Liver (tissue), 7 donors: ENCODE measurements at regions not wholly inside any gene's neighbourhood (a gene's known extent, or its start where the extent isn't known, plus 50 kb on each side); places are given as distances from the start of the nearest gene placed in this dataset.

ENCODE experiments used
- DNase-seq: peaks from one replicate; pipeline ENCODE4 v3.0.0-alpha.2; 2017; ENCODE audit warnings: low spot score
- H3K27ac ChIP-seq, 2 donors: one replicate each; pipeline ENCODE4 v1.7.0; 2013; ENCODE audit warnings: inconsistent platforms in 2 of 2, low read length in 2 of 2, control low read depth in 1 of 2, low read depth in 1 of 2, mild to moderate bottlenecking in 1 of 2
- H3K27me3 ChIP-seq, 4 donors: one replicate each; pipeline versions ENCODE4 v1.6.1 to v1.7.0; 2013; ENCODE audit warnings: low read length in 3 of 4, inconsistent platforms in 1 of 4, mild to moderate bottlenecking in 1 of 4, moderate library complexity in 1 of 4; ENCODE audit not compliant: control insufficient read depth in 4 of 4, insufficient read depth in 4 of 4
- H3K36me3 ChIP-seq, 4 donors: one replicate each; pipeline versions ENCODE4 v1.6.1 to v1.7.0; 2013; ENCODE audit warnings: low read length in 3 of 4, mild to moderate bottlenecking in 3 of 4, low read depth in 1 of 4, moderate library complexity in 1 of 4; ENCODE audit not compliant: control insufficient read depth in 4 of 4, insufficient read depth in 3 of 4
- H3K4me1 ChIP-seq, 4 donors: one replicate each; pipeline versions ENCODE4 v1.6.1 to v1.7.0; 2013; ENCODE audit warnings: low read length in 3 of 4, mild to moderate bottlenecking in 3 of 4, moderate library complexity in 1 of 4; ENCODE audit not compliant: control insufficient read depth in 4 of 4, insufficient read depth in 4 of 4
- H3K4me3 ChIP-seq, 3 donors: one replicate each; pipeline versions ENCODE4 v1.6.1 to v1.7.0; 2013; ENCODE audit warnings: low read length in 3 of 3, control low read depth in 1 of 3, low read depth in 1 of 3, mild to moderate bottlenecking in 1 of 3
- H3K9ac ChIP-seq, 2 donors: one replicate each; pipeline ENCODE4 v1.7.0; 2013; ENCODE audit warnings: low read length in 2 of 2, mild to moderate bottlenecking in 2 of 2, moderate library complexity in 2 of 2, control low read depth in 1 of 2, low read depth in 1 of 2
- H3K9me3 ChIP-seq, 4 donors: one replicate each; pipeline versions ENCODE4 v1.6.1 to v1.7.0; 2013; ENCODE audit warnings: low read length in 3 of 4; ENCODE audit not compliant: control insufficient read depth in 4 of 4
- EGR1 ChIP-seq, 2 donors: IDR thresholded peaks; 2 replicates each; pipeline ENCODE4 v1.6.1; 2016 to 2018; ENCODE audit warnings: antibody characterized with exemption in 2 of 2, low read depth in 2 of 2
- FOXA1 ChIP-seq: IDR thresholded peaks from 2 replicates; pipeline ENCODE4 v1.6.1; 2016; ENCODE audit warnings: antibody characterized with exemption
- FOXA2 ChIP-seq: IDR thresholded peaks from 2 replicates; pipeline ENCODE4 v1.6.1; 2016; ENCODE audit warnings: antibody characterized with exemption
- GABPA ChIP-seq, 2 donors: IDR thresholded peaks in 1 of 2; conservative IDR thresholded peaks in 1 of 2; 2 replicates each; pipeline ENCODE4 v1.6.1; 2016; ENCODE audit warnings: antibody characterized with exemption in 2 of 2, mild to moderate bottlenecking in 1 of 2, moderate library complexity in 1 of 2
- HNF4A ChIP-seq, 2 donors: conservative IDR thresholded peaks; 2 replicates each; pipeline ENCODE4 v1.6.1; 2016; ENCODE audit warnings: antibody characterized with exemption in 2 of 2, mild to moderate bottlenecking in 2 of 2
- HNF4G ChIP-seq: IDR thresholded peaks from 2 replicates; pipeline ENCODE4 v1.6.1; 2016; ENCODE audit warnings: antibody characterized with exemption
- JUND ChIP-seq, 2 donors: IDR thresholded peaks; 2 replicates each; pipeline ENCODE4 v1.6.1; 2016; ENCODE audit warnings: antibody characterized with exemption in 2 of 2
- MAX ChIP-seq: IDR thresholded peaks from 2 replicates; pipeline ENCODE4 v1.6.1; 2016; ENCODE audit warnings: antibody characterized with exemption
- NR2F2 ChIP-seq: IDR thresholded peaks from 2 replicates; pipeline ENCODE4 v1.6.1; 2016; ENCODE audit warnings: antibody characterized with exemption
- RAD21 ChIP-seq, 2 donors: IDR thresholded peaks; 2 replicates each; pipeline ENCODE4 v1.6.1; 2016; ENCODE audit warnings: antibody characterized with exemption in 2 of 2, mild to moderate bottlenecking in 2 of 2
- RXRA ChIP-seq, 2 donors: IDR thresholded peaks; 2 replicates each; pipeline ENCODE4 v1.6.1; 2017 to 2018; ENCODE audit warnings: antibody characterized with exemption in 2 of 2, mild to moderate bottlenecking in 1 of 2
- SP1 ChIP-seq: IDR thresholded peaks from 2 replicates; pipeline ENCODE4 v1.6.1; 2018; ENCODE audit warnings: antibody characterized with exemption, mild to moderate bottlenecking
- TAF1 ChIP-seq: conservative IDR thresholded peaks from 2 replicates; pipeline ENCODE4 v1.6.1; 2016; ENCODE audit warnings: antibody characterized with exemption, mild to moderate bottlenecking
- YY1 ChIP-seq: IDR thresholded peaks from 2 replicates; pipeline ENCODE4 v1.6.1; 2016; ENCODE audit warnings: antibody characterized with exemption, mild to moderate bottlenecking
- ZBTB33 ChIP-seq: IDR thresholded peaks from 2 replicates; pipeline ENCODE4 v1.6.1; 2016; ENCODE audit warnings: antibody characterized with exemption
- WGBS: extraction: QIAGEN DNeasy Blood & Tissue Kit; methylation state at CpG from one replicate; pipeline ENCODE4 v1.1.7; 2013; 5-methylcytosine and 5-hydroxymethylcytosine counted together
- TF ChIP-seq, protein P1 (sequence below): IDR thresholded peaks from 2 replicates; pipeline ENCODE4 v1.6.1; 2016; ENCODE audit warnings: antibody characterized with exemption, mild to moderate bottlenecking
- donor health status: healthy.
- donor health status: healthy.
- donor health status: healthy.
- donor health status: healthy.

GRCh38 chr9:118882684-118883083 is 486.6 kb downstream of the BRINP1 start:
- no peak overlapping the region for H3K4me3 ChIP-seq
- no peaks in the 10 kb centered on the region for H3K4me1 ChIP-seq
- DNase-seq: no peak
- no peak overlapping the region for H3K27ac ChIP-seq
- no peaks in the 10 kb centered on the region for H3K9me3 ChIP-seq
- no peak for TF ChIP-seq JUND (IDR thresholded peaks at IDR 0.05)
- no peak for TF ChIP-seq FOXA2
- TF ChIP-seq GABPA (IDR thresholded peaks at IDR 0.05 in 1 of 2, conservative IDR thresholded peaks at IDR 0.05 in 1 of 2): no peak
- TF ChIP-seq, protein P1, sequence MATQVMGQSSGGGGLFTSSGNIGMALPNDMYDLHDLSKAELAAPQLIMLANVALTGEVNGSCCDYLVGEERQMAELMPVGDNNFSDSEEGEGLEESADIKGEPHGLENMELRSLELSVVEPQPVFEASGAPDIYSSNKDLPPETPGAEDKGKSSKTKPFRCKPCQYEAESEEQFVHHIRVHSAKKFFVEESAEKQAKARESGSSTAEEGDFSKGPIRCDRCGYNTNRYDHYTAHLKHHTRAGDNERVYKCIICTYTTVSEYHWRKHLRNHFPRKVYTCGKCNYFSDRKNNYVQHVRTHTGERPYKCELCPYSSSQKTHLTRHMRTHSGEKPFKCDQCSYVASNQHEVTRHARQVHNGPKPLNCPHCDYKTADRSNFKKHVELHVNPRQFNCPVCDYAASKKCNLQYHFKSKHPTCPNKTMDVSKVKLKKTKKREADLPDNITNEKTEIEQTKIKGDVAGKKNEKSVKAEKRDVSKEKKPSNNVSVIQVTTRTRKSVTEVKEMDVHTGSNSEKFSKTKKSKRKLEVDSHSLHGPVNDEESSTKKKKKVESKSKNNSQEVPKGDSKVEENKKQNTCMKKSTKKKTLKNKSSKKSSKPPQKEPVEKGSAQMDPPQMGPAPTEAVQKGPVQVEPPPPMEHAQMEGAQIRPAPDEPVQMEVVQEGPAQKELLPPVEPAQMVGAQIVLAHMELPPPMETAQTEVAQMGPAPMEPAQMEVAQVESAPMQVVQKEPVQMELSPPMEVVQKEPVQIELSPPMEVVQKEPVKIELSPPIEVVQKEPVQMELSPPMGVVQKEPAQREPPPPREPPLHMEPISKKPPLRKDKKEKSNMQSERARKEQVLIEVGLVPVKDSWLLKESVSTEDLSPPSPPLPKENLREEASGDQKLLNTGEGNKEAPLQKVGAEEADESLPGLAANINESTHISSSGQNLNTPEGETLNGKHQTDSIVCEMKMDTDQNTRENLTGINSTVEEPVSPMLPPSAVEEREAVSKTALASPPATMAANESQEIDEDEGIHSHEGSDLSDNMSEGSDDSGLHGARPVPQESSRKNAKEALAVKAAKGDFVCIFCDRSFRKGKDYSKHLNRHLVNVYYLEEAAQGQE: no peak
- no peak for TF ChIP-seq FOXA1
- TF ChIP-seq RAD21 (IDR thresholded peaks at IDR 0.05): no peak
- TF ChIP-seq MAX: no peak
- TF ChIP-seq YY1: no peak
- no peak for TF ChIP-seq NR2F2
- no peak for TF ChIP-seq TAF1
- no peak for TF ChIP-seq ZBTB33
- no peak for TF ChIP-seq SP1
- TF ChIP-seq EGR1 (IDR thresholded peaks at IDR 0.05; ENCODE audit: low read depth in 2 of 2): no peak
- TF ChIP-seq HNF4A (conservative IDR thresholded peaks at IDR 0.05): no peak
- TF ChIP-seq RXRA (IDR thresholded peaks at IDR 0.05): no peak
- TF ChIP-seq HNF4G: no peak
- H3K36me3 ChIP-seq: no peaks in the 10 kb centered on the region
- no peaks in the 10 kb centered on the region for H3K27me3 ChIP-seq
- H3K9ac ChIP-seq: no peak overlapping the region
- WGBS: 70% methylated on average over 4 of the region's 4 CpGs

DNA sequence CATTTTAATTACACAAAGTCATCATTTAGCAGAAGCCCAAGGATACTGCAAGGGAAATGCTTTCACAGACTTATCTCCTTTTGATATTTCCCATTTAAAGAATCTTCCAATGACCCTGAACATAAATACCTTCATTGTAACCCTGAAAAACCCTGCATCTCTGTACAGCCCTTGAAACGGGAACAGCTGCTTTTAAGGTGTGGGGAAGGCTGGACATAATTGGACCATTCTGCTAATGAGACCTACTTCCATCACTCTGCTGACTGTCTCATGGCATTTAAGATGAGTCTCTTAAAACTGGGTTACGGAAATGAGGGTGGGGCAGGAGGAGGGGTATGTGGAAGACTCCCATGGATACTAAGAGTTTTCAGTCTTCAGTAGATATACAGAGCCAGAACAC is 485.8 kb downstream of the BRINP1 start:
- H3K27me3 ChIP-seq: no peaks in the 10 kb centered on the region
- no peak overlapping the region for H3K4me3 ChIP-seq
- H3K36me3 ChIP-seq: no peaks in the 10 kb centered on the region
- no peak for DNase-seq
- H3K4me1 ChIP-seq: no peaks in the 10 kb centered on the region
- TF ChIP-seq NR2F2: no peak
- TF ChIP-seq RAD21 (IDR thresholded peaks at IDR 0.05): no peak
- TF ChIP-seq FOXA2: no peak
- TF ChIP-seq FOXA1: no peak
- TF ChIP-seq ZBTB33: no peak
- TF ChIP-seq HNF4G: no peak
- TF ChIP-seq EGR1 (IDR thresholded peaks at IDR 0.05; ENCODE audit: low read depth in 2 of 2): no peak
- no peak for TF ChIP-seq MAX
- no peak for TF ChIP-seq JUND (IDR thresholded peaks at IDR 0.05)
- TF ChIP-seq HNF4A (conservative IDR thresholded peaks at IDR 0.05): no peak
- H3K27ac ChIP-seq: no peak overlapping the region
- H3K9me3 ChIP-seq: no peaks in the 10 kb centered on the region
- 64% methylated on average over 2 of the region's 2 CpGs for WGBS
- no peak overlapping the region for H3K9ac ChIP-seq
